Lower leg skin (tissue), 3 donors: ENCODE measurements at regions not wholly inside any gene's neighbourhood (a gene's known extent, or its start where the extent isn't known, plus 50 kb on each side); places are given as distances from the start of the nearest gene placed in this dataset.

Experiments
- CTCF ChIP-seq, 3 donors: fragments of 450-650 bp; IDR thresholded peaks; one replicate each; pipeline ENCODE4 v1.5.1; 2016; ENCODE audit warnings: antibody characterized with exemption in 3 of 3, mild to moderate bottlenecking in 3 of 3, moderate library complexity in 2 of 3
- POLR2A ChIP-seq, 2 donors: fragments of 450-650 bp; IDR thresholded peaks; one replicate each; pipeline ENCODE4 v1.6.1; 2016 to 2017; ENCODE audit warnings: antibody characterized with exemption in 2 of 2, mild to moderate bottlenecking in 1 of 2, moderate library complexity in 1 of 2

GRCh38 chr7:84714765-84715164 lies 472.1 kb downstream of the SEMA3D start:
- no peak for TF ChIP-seq CTCF (IDR thresholded peaks at IDR 0.05)
- no peak for TF ChIP-seq POLR2A (IDR thresholded peaks at IDR 0.05)
